H1 (cell line): ENCODE measurements at regions not wholly inside any gene's neighbourhood (a gene's known extent, or its start where the extent isn't known, plus 50 kb on each side); places are given as distances from the start of the nearest gene placed in this dataset.

Source experiments
- CTCF ChIA-PET: fragments of 300-600 bp; sonication (Branson Sonifier 250); formaldehyde crosslinking; loops from one replicate; lab custom pipeline; 2021; ENCODE audit not compliant: partially characterized antibody; lab: Charles Lee
- POLR2A ChIA-PET: fragments of 300-600 bp; sonication (Branson Sonifier 250); formaldehyde crosslinking; loops from one replicate; lab custom pipeline; 2021; ENCODE audit warnings: inconsistent platforms; ENCODE audit not compliant: partially characterized antibody; lab: Charles Lee
- DNase-seq, 2 experiments: peaks; one replicate each; pipeline versions ENCODE4 v3.0.0 to v3.0.0-alpha.2; 2010 to 2022; ENCODE audit warnings: low spot score in 2 of 2, low read depth in 1 of 2, mixed read lengths in 1 of 2
- FAIRE-seq: peaks from 2 replicates; lab custom pipeline; 2011; peaks lifted over from hg19 to GRCh38; lab: Jason Lieb, UNC
- H2AFZ ChIP-seq: 2 replicates; pipeline ENCODE4 v1.8.1; 2012; ENCODE audit warnings: low read length, inconsistent platforms
- H2AK5ac ChIP-seq: 2 replicates; pipeline ENCODE4 v1.6.1; 2013; ENCODE audit warnings: low read depth, low read length
- H2BK120ac ChIP-seq: replicated peaks from 2 replicates; pipeline ENCODE3; 2013; ENCODE audit warnings: low read depth, low read length, inconsistent platforms
- H2BK12ac ChIP-seq: 2 replicates; pipeline ENCODE4 v1.6.1; 2013; ENCODE audit warnings: low read depth, low read length
- H2BK15ac ChIP-seq: 2 replicates; pipeline ENCODE4 v1.6.1; 2013; ENCODE audit warnings: low read length
- H2BK20ac ChIP-seq: 2 replicates; pipeline ENCODE4 v1.6.1; 2013; ENCODE audit warnings: low read length
- H2BK5ac ChIP-seq: 2 replicates; pipeline ENCODE4 v1.6.1; 2013; ENCODE audit warnings: low read depth, low read length
- H3K14ac ChIP-seq: 2 replicates; pipeline ENCODE4 v1.6.1; 2013; ENCODE audit warnings: inconsistent platforms; ENCODE audit not compliant: insufficient read length
- H3K18ac ChIP-seq: 2 replicates; pipeline ENCODE4 v1.6.1; 2013; ENCODE audit warnings: low read length; ENCODE audit errors: extremely low read depth
- H3K23ac ChIP-seq: 2 replicates; pipeline ENCODE4 v1.6.1; 2013; ENCODE audit warnings: inconsistent platforms; ENCODE audit not compliant: insufficient read length
- H3K23me2 ChIP-seq: 2 replicates; pipeline ENCODE4 v1.6.1; 2013; ENCODE audit warnings: low read depth, low read length
- H3K27ac ChIP-seq: 2 replicates; pipeline ENCODE4 v1.6.1; 2011; ENCODE audit warnings: low read depth, low read length, inconsistent platforms
- H3K27me3 ChIP-seq, 4 experiments: replicated peaks in 1 of 4; 1 replicate in 1 of 4; 2 replicates in 3 of 4; pipeline versions ENCODE4 v1.6.1 to v1.8.1; 2011 to 2013; ENCODE audit warnings: low read length in 3 of 4, mild to moderate bottlenecking in 3 of 4, inconsistent platforms in 2 of 4, mixed read lengths in 2 of 4, moderate library complexity in 1 of 4; ENCODE audit not compliant: control insufficient read depth in 3 of 4, insufficient read depth in 3 of 4; ENCODE audit errors: extremely low read depth in 1 of 4
- H3K36me3 ChIP-seq, 4 experiments: 2 replicates each; pipeline versions ENCODE4 v1.6.1 to v1.8.1; 2011 to 2013; ENCODE audit warnings: mild to moderate bottlenecking in 4 of 4, low read length in 3 of 4, moderate library complexity in 2 of 4, control low read depth in 1 of 4, inconsistent platforms in 1 of 4; ENCODE audit not compliant: insufficient read depth in 4 of 4, control insufficient read depth in 2 of 4
- H3K4ac ChIP-seq: replicated peaks from 2 replicates; pipeline ENCODE3; 2013; ENCODE audit warnings: low read length, low read depth, mixed read lengths, inconsistent platforms; ENCODE audit not compliant: insufficient read length
- H3K4me1 ChIP-seq, 4 experiments: replicated peaks in 1 of 4; 1 replicate in 1 of 4; 2 replicates in 3 of 4; pipeline versions ENCODE4 v1.6.1 to v1.8.1; 2011 to 2013; ENCODE audit warnings: low read length in 3 of 4, inconsistent platforms in 2 of 4, mixed read lengths in 1 of 4; ENCODE audit not compliant: insufficient read depth in 4 of 4, control insufficient read depth in 3 of 4
- H3K4me2 ChIP-seq, 2 experiments: 2 replicates each; pipeline versions ENCODE4 v1.6.1 to v1.8.1; 2011 to 2013; ENCODE audit warnings: low read depth in 2 of 2, low read length in 2 of 2, control low read depth in 1 of 2, inconsistent platforms in 1 of 2, mild to moderate bottlenecking in 1 of 2; ENCODE audit not compliant: insufficient read depth in 1 of 2
- H3K4me3 ChIP-seq, 4 experiments: fragments of 200-600, 300-600 bp in 1 of 4; sonication (generic), shearing (Covaris generic), sonication (Bioruptor Twin) in 1 of 4; 2 replicates each; pipeline versions ENCODE4 v1.5.1 to v1.8.1; 2011 to 2016; ENCODE audit warnings: low read length in 4 of 4, low read depth in 3 of 4, control low read depth in 2 of 4, inconsistent platforms in 2 of 4, mild to moderate bottlenecking in 2 of 4, mixed read lengths in 1 of 4, moderate library complexity in 1 of 4; ENCODE audit not compliant: insufficient read depth in 2 of 4; ENCODE audit errors: extremely low read depth in 1 of 4
- H3K56ac ChIP-seq: replicated peaks from 2 replicates; pipeline ENCODE3; 2013; ENCODE audit warnings: low read depth, mild to moderate bottlenecking, mixed read lengths, low read length, inconsistent platforms; ENCODE audit not compliant: insufficient read length
- H3K79me1 ChIP-seq: 2 replicates; pipeline ENCODE4 v1.6.1; 2013; ENCODE audit warnings: low read depth, low read length, control low read depth
- H3K79me2 ChIP-seq, 2 experiments: 2 replicates each; pipeline versions ENCODE4 v1.6.1 to v1.8.1; 2012 to 2013; ENCODE audit warnings: low read length in 2 of 2, mild to moderate bottlenecking in 2 of 2, inconsistent platforms in 1 of 2; ENCODE audit not compliant: insufficient read depth in 2 of 2, control insufficient read depth in 1 of 2
- H3K9ac ChIP-seq, 4 experiments: replicated peaks in 1 of 4; 1 replicate in 1 of 4; 2 replicates in 3 of 4; pipeline versions ENCODE4 v1.6.1 to v1.8.1; 2011 to 2013; ENCODE audit warnings: low read depth in 3 of 4, low read length in 3 of 4, control low read depth in 2 of 4, mild to moderate bottlenecking in 2 of 4, moderate library complexity in 2 of 4, inconsistent platforms in 1 of 4; ENCODE audit errors: extremely low read depth in 1 of 4
- H3K9me3 ChIP-seq, 2 experiments: 2 replicates each; pipeline versions ENCODE4 v1.6.1 to v1.8.1; 2012 to 2013; ENCODE audit warnings: mild to moderate bottlenecking in 2 of 2, moderate library complexity in 2 of 2, control low read depth in 1 of 2, inconsistent platforms in 1 of 2, low read depth in 1 of 2, low read length in 1 of 2, mixed read lengths in 1 of 2; ENCODE audit not compliant: insufficient read depth in 2 of 2
- H4K20me1 ChIP-seq, 2 experiments: replicated peaks in 1 of 2; 2 replicates each; pipeline versions ENCODE3 to v1.8.1; 2011 to 2013; ENCODE audit warnings: inconsistent platforms in 2 of 2, low read length in 2 of 2, mild to moderate bottlenecking in 1 of 2; ENCODE audit not compliant: insufficient read depth in 2 of 2, control insufficient read depth in 1 of 2
- H4K5ac ChIP-seq: 2 replicates; pipeline ENCODE4 v1.6.1; 2013; ENCODE audit warnings: low read length, low read depth, mixed read lengths, inconsistent platforms; ENCODE audit not compliant: insufficient read length
- H4K8ac ChIP-seq: 2 replicates; pipeline ENCODE4 v1.8.0; 2013; ENCODE audit warnings: mild to moderate bottlenecking, moderate library complexity, low read length, inconsistent platforms; ENCODE audit not compliant: insufficient read depth; ENCODE audit errors: extremely low read depth
- H4K91ac ChIP-seq: replicated peaks from 2 replicates; pipeline ENCODE3; 2013; ENCODE audit warnings: low read length, mixed read lengths, inconsistent platforms; ENCODE audit not compliant: insufficient read length
- JUND ChIP-seq: IDR thresholded peaks from 2 replicates; pipeline ENCODE4 v1.6.1; 2011; ENCODE audit warnings: mild to moderate bottlenecking, improper control_type of control experiment, low read length
- MAFK ChIP-seq: IDR thresholded peaks from 2 replicates; pipeline ENCODE4 v1.6.1; 2012; ENCODE audit warnings: low read depth, mild to moderate bottlenecking, improper control_type of control experiment, low read length
- WGBS, 2 experiments: shearing (Covaris generic) in 1 of 2; methylation state at CpG; one replicate each; pipeline versions ENCODE4 v1.1.6 to v1.1.7; 2013 to 2015; ENCODE audit warnings: low lambda C conversion rate in 2 of 2, mixed read lengths in 2 of 2, inconsistent platforms in 1 of 2, low coverage in 1 of 2, missing lambda C conversion rate in 1 of 2; ENCODE audit not compliant: insufficient replicate concordance in 2 of 2, insufficient coverage in 1 of 2, insufficient read length in 1 of 2; ENCODE audit errors: extremely low coverage in 1 of 2, missing lambda C conversion rate in 1 of 2; 5-methylcytosine and 5-hydroxymethylcytosine counted together

DNA sequence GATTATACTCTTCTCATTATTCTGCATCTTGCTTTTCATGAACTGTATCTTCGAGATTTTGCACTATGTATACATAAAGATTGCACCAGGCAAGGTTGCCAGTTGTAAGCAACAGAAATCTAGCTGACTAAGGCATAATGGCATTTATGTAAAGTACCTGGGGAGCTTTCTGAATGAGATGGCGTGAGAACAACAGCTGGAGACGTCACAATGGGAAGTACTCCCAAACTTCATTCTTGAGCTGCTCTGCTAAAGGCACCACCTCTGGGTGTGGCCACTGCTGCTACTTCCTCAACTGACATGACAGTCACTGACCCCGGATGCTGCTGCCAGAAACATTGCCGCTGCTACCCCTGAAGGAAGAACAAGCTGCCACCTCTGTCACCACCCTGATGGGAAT, 220.7 kb downstream of the NOVA1 start:
- Histone ChIP-seq H4K91ac (no peak overlapping the region), H3K79me2 (no peaks in the 10 kb centered on the region), H2BK120ac (no peak overlapping the region), H4K5ac (no peak overlapping the region), H3K9me3 (peaks cover 7 to 15% of the 10 kb centered on the region in 2 experiments; a peak in 3 of 4 replicates), H4K20me1 (no peaks in the 10 kb centered on the region), H3K79me1 (no peaks in the 10 kb centered on the region), H2BK5ac (no peak overlapping the region), H2BK15ac (no peak overlapping the region), H2AFZ (0 out of 2 replicates have a peak overlapping the region, but pooled peaks have one; percentile 8), H3K9ac (no peak overlapping the region), H3K23ac (no peak overlapping the region), H2BK12ac (no peak overlapping the region), H3K23me2 (no peaks in the 10 kb centered on the region), H3K4ac (no peak overlapping the region), H4K8ac (no peak overlapping the region), H3K36me3 (no peaks in the 10 kb centered on the region), H3K18ac (no peak overlapping the region), H3K56ac (no peak overlapping the region), H3K4me2 (no peak overlapping the region), H3K4me3 (no peak overlapping the region), H3K27ac (no peak overlapping the region), H2BK20ac (no peak overlapping the region), H3K4me1 (no peaks in the 10 kb centered on the region), H2AK5ac (no peak overlapping the region), H3K14ac (no peak overlapping the region), H3K27me3 (no peaks in the 10 kb centered on the region)
- TF ChIP-seq MAFK (peak; percentile 76), JUND (no peak; the same call in 1 of the 2 replicates)
- DNase-seq, result no peak
- CTCF ChIA-PET, result interaction anchor here (0.5 to 0.9 kb wide), 2 partner anchors 9 to 1387 kb away, joined by 3 read pairs; no protein-coding TSS in a partner anchor
- peak; percentile 24 for FAIRE-seq
- POLR2A ChIA-PET, result no interaction called here
- 82% methylated on average over 5 of the region's 5 CpGs; no CpG with 5 or more reads in 1 of the 2 experiments for WGBS, 2 experiments
